CD8-positive, alpha-beta memory T cell (primary cell): ENCODE measurements at regions not wholly inside any gene's neighbourhood (a gene's known extent, or its start where the extent isn't known, plus 50 kb on each side); places are given as distances from the start of the nearest gene placed in this dataset.
A peak's percentile ranks its signal among the peaks of the same experiment; 100 is the strongest.

ENCODE experiments used
- CTCF ChIA-PET: fragments of 350-600 bp; sonication (Branson Sonifier 250); formaldehyde crosslinking; loops from one replicate; lab custom pipeline; 2021; ENCODE audit warnings: antibody characterized with exemption; lab: Charles Lee
- POLR2A ChIA-PET: fragments of 350-600 bp; sonication (Branson Sonifier 250); formaldehyde crosslinking; loops from one replicate; lab custom pipeline; 2021; ENCODE audit warnings: antibody characterized with exemption; lab: Charles Lee
- DNase-seq, 5 donors: peaks; one replicate each; pipeline versions ENCODE4 v3.0.0 to v3.0.0-alpha.2; 2020 to 2022; ENCODE audit warnings: mixed read lengths in 1 of 5
- H3K27ac ChIP-seq: one replicate; pipeline ENCODE4 v1.7.0; 2013; ENCODE audit warnings: low read depth, mild to moderate bottlenecking, low read length, moderate library complexity
- H3K27me3 ChIP-seq: 2 replicates; pipeline ENCODE4 v1.7.0; 2013; ENCODE audit warnings: low read length, mild to moderate bottlenecking; ENCODE audit not compliant: insufficient read depth, poor library complexity, severe bottlenecking
- H3K36me3 ChIP-seq: 2 replicates; pipeline ENCODE4 v1.7.0; 2013; ENCODE audit warnings: mild to moderate bottlenecking, low read length, moderate library complexity; ENCODE audit not compliant: insufficient read depth
- H3K4me1 ChIP-seq: 2 replicates; pipeline ENCODE4 v1.7.0; 2013; ENCODE audit warnings: mild to moderate bottlenecking, low read length, moderate library complexity; ENCODE audit not compliant: insufficient read depth
- H3K4me3 ChIP-seq: 2 replicates; pipeline ENCODE4 v1.7.0; 2013; ENCODE audit warnings: mild to moderate bottlenecking, low read length
- H3K9me3 ChIP-seq: 2 replicates; pipeline ENCODE4 v1.7.0; 2013; ENCODE audit warnings: mild to moderate bottlenecking, low read length
- H3K27ac Mint-ChIP-seq, 8 donors: one replicate each; pipeline ENCODE4 v1.8.0; 2020 to 2021; ENCODE audit warnings: mixed read lengths in 8 of 8, mild to moderate bottlenecking in 6 of 8, inconsistent platforms in 3 of 8, moderate library complexity in 3 of 8
- H3K27me3 Mint-ChIP-seq, 2 donors: one replicate each; pipeline ENCODE4 v1.8.0; 2020 to 2021; ENCODE audit warnings: mixed read lengths in 2 of 2, mild to moderate bottlenecking in 1 of 2, moderate library complexity in 1 of 2
- H3K36me3 Mint-ChIP-seq, 3 donors: one replicate each; pipeline ENCODE4 v1.8.0; 2020 to 2021; ENCODE audit warnings: mixed read lengths in 3 of 3, inconsistent platforms in 1 of 3, mild to moderate bottlenecking in 1 of 3
- H3K4me1 Mint-ChIP-seq, 3 donors: one replicate each; pipeline ENCODE4 v1.8.0; 2020 to 2021; ENCODE audit warnings: mixed read lengths in 3 of 3, inconsistent platforms in 1 of 3, mild to moderate bottlenecking in 1 of 3
- H3K4me3 Mint-ChIP-seq, 7 donors: one replicate each; pipeline ENCODE4 v1.8.0; 2020 to 2021; ENCODE audit warnings: mixed read lengths in 7 of 7, mild to moderate bottlenecking in 6 of 7, moderate library complexity in 4 of 7, inconsistent platforms in 2 of 7
- H3K9me3 Mint-ChIP-seq, 5 donors: one replicate each; pipeline ENCODE4 v1.8.0; 2020 to 2022; ENCODE audit warnings: mixed read lengths in 5 of 5, mild to moderate bottlenecking in 3 of 5, moderate library complexity in 2 of 5, inconsistent platforms in 1 of 5

DNA sequence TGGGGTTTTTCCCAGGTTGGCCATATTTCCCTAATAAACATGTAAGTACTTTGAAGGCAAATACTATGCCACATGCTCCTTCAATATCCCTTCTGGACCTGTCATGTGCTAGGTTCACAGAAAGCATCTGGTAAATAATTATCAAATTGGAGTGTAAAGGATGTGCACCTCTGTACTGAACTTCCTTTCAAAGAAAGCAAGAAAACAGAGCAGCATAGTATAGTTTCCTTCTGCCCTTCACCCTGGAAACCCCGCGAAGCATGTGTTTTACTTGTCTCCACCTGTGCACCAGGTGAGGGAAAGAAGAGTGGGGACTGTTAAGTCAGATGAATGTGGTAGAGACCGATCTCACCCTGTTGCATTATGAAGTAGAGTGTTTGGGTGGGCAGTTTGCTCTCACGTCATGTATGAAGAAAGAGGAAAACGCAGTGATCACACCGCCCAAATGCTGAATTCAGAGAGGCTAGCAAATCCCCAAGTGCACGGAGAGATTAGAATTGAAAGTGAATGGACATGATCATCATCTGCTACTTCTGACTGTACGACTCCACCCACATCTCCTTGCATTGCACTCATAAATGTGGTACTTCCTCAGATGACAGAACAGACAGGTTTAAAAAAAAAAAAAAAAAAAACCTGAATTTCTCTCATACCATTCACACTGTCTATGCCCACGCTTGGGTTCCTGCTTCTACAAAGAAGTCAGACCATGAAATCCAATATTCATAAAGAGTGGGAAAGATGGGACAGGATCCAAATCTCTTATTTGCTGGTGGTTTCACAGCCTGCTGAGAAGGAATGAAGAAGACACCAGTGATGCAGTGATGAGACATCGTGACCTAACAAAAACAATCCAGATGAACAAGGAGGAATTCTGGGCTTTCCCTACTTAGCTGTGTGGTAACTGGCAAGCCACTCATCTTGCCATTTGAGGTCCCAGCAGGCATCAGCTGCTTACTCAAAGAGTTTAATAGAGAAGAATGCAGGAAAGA lies 448.6 kb downstream of the BCL11A start:
- POLR2A ChIA-PET, result no interaction called here
- peak overlapping the region in 2 of 7 donors; percentile 16 to 40 for H3K4me3 Mint-ChIP-seq

DNA sequence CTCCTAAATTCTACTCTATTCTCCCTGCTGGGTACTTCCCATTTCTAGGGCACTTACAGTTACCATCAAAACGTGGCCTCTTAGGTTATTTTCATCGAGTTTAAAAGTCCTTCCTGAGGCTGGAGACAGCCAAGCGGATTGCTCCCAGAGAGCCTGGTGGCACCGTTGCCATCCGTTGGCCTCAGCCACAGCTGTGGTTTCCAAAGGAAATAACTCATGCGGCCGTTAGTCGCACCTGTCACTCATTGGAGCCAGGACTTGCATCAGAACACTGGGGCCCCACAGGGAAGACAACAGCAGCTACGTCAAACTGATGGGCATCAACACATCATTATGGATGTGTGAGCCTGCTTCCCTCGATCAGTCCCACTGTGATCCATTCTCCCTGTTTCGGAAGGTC lies 453.4 kb downstream of the BCL11A start:
- DNase-seq, result no peak
- H3K4me3 ChIP-seq, result no peak overlapping the region
- H3K27ac ChIP-seq, result no peak overlapping the region
- H3K4me1 ChIP-seq, result no peaks in the 10 kb centered on the region
- no peaks in the 10 kb centered on the region for H3K36me3 ChIP-seq
- no peaks in the 10 kb centered on the region for H3K9me3 ChIP-seq
- H3K9me3 Mint-ChIP-seq, result peaks cover 0 to 9% (median 0%) of the 10 kb centered on the region in 5 donors
- no peaks in the 10 kb centered on the region for H3K27me3 ChIP-seq
- H3K4me3 Mint-ChIP-seq, result no peak overlapping the region
- ChIA-PET CTCF (no interaction called here), POLR2A (no interaction called here)
- no peaks in the 10 kb centered on the region for H3K36me3 Mint-ChIP-seq
- no peaks in the 10 kb centered on the region for H3K27me3 Mint-ChIP-seq
- H3K4me1 Mint-ChIP-seq, result peaks cover 0 to 2% (median 0%) of the 10 kb centered on the region in 3 donors
- H3K27ac Mint-ChIP-seq, result no peak overlapping the region

More for the DNA sequence above, 448.6 kb downstream of the BCL11A start:
- Mint-ChIP-seq H3K36me3 (no peaks in the 10 kb centered on the region), H3K27me3 (no peaks in the 10 kb centered on the region), H3K4me1 (peaks cover 0 to 2% (median 0%) of the 10 kb centered on the region in 3 donors), H3K9me3 (peaks cover 0 to 12% (median 0%) of the 10 kb centered on the region in 5 donors), H3K27ac (no peak overlapping the region)
- Histone ChIP-seq H3K27me3 (no peaks in the 10 kb centered on the region), H3K27ac (no peak overlapping the region), H3K4me1 (no peaks in the 10 kb centered on the region), H3K4me3 (no peak overlapping the region), H3K36me3 (no peaks in the 10 kb centered on the region), H3K9me3 (no peaks in the 10 kb centered on the region)
- DNase-seq, result no peak
- CTCF ChIA-PET, result no interaction called here

DNA sequence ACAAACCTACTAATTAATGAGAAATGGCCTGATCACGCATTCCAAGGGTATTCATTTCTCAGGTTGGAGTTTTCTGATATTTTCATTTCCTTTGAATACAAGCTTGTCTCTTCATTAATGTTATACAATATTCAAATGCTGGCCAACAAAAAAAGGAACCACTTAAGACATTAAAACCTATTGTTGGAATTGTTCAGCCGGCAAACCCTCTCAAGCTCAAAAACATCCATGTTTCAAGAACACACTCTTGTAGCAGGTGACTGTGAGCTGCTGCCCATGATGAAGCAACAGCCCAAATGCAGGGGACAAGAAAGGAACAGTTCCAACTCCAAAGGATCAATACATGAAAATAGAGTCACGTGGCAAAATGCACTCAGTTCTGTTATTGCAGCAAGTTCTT lies 454.5 kb downstream of the BCL11A start:
- Mint-ChIP-seq H3K27me3 (no peaks in the 10 kb centered on the region), H3K27ac (no peak overlapping the region), H3K4me1 (no peaks in the 10 kb centered on the region), H3K36me3 (no peaks in the 10 kb centered on the region), H3K4me3 (no peak overlapping the region), H3K9me3 (peaks cover 0 to 9% (median 0%) of the 10 kb centered on the region in 5 donors)
- ChIA-PET CTCF (no interaction called here), POLR2A (no interaction called here)
- Histone ChIP-seq H3K27ac (no peak overlapping the region), H3K27me3 (no peaks in the 10 kb centered on the region), H3K9me3 (no peaks in the 10 kb centered on the region), H3K4me1 (no peaks in the 10 kb centered on the region), H3K36me3 (no peaks in the 10 kb centered on the region), H3K4me3 (no peak overlapping the region)
- no peak for DNase-seq

DNA sequence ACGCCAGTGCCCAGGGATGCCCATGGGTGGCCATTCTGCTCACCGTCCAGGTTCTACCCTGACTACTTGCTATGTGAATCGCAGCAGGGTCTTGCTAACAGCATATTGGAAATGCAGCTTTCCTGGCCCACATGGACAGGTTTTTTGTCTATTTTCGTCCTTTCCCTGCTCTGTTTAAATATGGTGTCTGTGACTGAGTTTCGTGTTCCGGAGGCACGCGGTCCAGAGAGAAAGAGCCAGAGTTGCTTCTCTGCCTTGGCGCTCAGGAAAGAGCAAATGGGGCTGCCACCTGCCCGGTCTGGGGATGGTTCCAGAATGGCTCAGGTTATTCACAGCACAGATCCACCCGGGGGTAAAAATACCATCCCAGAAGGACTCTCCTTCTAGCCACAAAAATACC lies 456.2 kb downstream of the BCL11A start:
- Mint-ChIP-seq H3K4me3 (no peak overlapping the region), H3K36me3 (no peaks in the 10 kb centered on the region), H3K27ac (no peak overlapping the region), H3K27me3 (no peaks in the 10 kb centered on the region), H3K9me3 (peaks cover 0 to 7% (median 0%) of the 10 kb centered on the region in 5 donors), H3K4me1 (no peaks in the 10 kb centered on the region)
- no peak overlapping the region for H3K4me3 ChIP-seq
- POLR2A ChIA-PET, result no interaction called here
- no peaks in the 10 kb centered on the region for H3K9me3 ChIP-seq
- H3K27ac ChIP-seq, result no peak overlapping the region
- no peaks in the 10 kb centered on the region for H3K4me1 ChIP-seq
- no peak for DNase-seq
- no peaks in the 10 kb centered on the region for H3K27me3 ChIP-seq
- H3K36me3 ChIP-seq, result no peaks in the 10 kb centered on the region
- CTCF ChIA-PET, result no interaction called here

DNA sequence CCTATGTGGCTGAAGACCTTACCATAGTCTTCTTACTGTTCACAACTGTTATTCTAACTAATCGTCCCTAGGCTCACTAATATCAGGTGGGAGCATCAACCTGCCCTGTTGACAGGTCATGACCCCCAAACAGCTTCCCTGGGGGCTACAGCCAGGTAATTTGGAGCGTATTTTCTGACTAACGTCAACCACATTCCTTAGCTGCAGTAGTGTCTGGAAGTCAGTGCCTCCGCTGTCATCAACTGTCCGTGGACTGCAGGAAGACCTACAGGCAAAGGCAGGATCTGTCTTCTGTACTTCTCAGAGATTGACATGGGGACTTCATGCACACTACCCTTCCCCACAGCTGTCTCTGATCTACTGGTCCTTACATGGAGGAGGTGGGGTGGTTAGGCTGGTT lies 456.9 kb downstream of the BCL11A start:
- Mint-ChIP-seq H3K27me3 (no peaks in the 10 kb centered on the region), H3K27ac (no peak overlapping the region), H3K4me3 (no peak overlapping the region), H3K4me1 (no peaks in the 10 kb centered on the region), H3K9me3 (peaks cover 0 to 7% (median 0%) of the 10 kb centered on the region in 5 donors), H3K36me3 (no peaks in the 10 kb centered on the region)
- Histone ChIP-seq H3K27ac (no peak overlapping the region), H3K27me3 (no peaks in the 10 kb centered on the region), H3K4me1 (no peaks in the 10 kb centered on the region), H3K9me3 (no peaks in the 10 kb centered on the region), H3K36me3 (no peaks in the 10 kb centered on the region), H3K4me3 (no peak overlapping the region)
- POLR2A ChIA-PET, result no interaction called here
- CTCF ChIA-PET, result no interaction called here
- no peak for DNase-seq

DNA sequence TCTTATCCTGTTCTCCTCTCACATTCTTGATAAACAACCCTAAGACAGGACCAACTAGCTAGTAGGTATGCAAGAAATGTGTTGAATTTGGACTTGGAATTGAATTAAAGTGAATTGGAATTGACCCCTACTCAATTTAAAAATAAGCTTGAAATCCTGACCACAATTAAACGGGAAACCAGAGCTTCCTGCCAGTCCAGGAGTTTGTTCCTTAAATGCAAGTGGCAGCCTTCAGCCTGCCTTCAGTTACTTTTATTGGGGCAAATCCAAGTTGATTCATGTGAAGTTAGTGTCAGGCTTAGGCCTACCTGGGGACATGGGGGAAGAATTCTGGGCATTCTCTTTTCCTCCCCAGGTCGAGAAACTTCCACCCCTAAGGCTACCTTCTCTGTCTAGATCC lies 457.6 kb downstream of the BCL11A start:
- Histone ChIP-seq H3K4me1 (no peaks in the 10 kb centered on the region), H3K27me3 (no peaks in the 10 kb centered on the region), H3K9me3 (no peaks in the 10 kb centered on the region), H3K36me3 (no peaks in the 10 kb centered on the region), H3K4me3 (no peak overlapping the region), H3K27ac (no peak overlapping the region)
- Mint-ChIP-seq H3K4me1 (no peaks in the 10 kb centered on the region), H3K9me3 (peaks cover 0 to 7% (median 0%) of the 10 kb centered on the region in 5 donors), H3K27ac (no peak overlapping the region), H3K27me3 (no peaks in the 10 kb centered on the region), H3K4me3 (no peak overlapping the region), H3K36me3 (no peaks in the 10 kb centered on the region)
- DNase-seq, result no peak
- ChIA-PET CTCF (no interaction called here), POLR2A (no interaction called here)

DNA sequence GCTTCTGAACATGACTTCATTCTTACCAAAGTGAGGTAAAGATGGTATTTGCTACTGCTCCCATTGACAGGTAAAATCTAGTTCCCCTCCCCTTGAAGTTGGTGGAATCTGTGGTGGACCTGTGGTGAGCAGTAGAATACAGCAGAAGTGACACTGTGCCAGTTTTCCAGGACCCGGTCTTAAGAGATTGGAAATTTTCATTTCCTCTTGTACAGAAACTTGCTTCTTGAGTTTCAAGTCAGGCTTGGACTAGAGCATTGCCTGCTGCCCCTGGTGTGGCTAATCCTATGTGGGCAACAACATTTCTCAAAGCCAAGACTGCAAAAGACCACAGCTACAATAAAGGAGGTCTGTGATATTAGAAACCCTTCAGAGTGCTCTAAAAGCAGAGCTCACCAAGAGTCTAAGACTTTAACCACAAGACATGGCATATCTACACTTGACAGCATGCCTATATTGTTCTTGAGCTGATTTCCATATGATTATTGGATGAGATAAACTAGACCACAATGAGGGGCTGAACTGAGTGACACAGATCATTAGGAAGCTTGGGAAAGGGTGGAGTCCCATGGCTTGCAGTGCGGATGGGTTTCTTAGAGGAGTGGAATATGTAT lies 458.1 kb downstream of the BCL11A start:
- Mint-ChIP-seq H3K27me3 (no peaks in the 10 kb centered on the region), H3K4me3 (no peak overlapping the region), H3K9me3 (peaks cover 0 to 5% (median 0%) of the 10 kb centered on the region in 5 donors), H3K36me3 (no peaks in the 10 kb centered on the region), H3K4me1 (no peaks in the 10 kb centered on the region), H3K27ac (no peak overlapping the region)
- H3K27me3 ChIP-seq, result no peaks in the 10 kb centered on the region
- no peak for DNase-seq
- H3K4me3 ChIP-seq, result no peak overlapping the region
- H3K27ac ChIP-seq, result no peak overlapping the region
- ChIA-PET CTCF (no interaction called here), POLR2A (no interaction called here)
- H3K36me3 ChIP-seq, result no peaks in the 10 kb centered on the region
- H3K9me3 ChIP-seq, result no peaks in the 10 kb centered on the region
- H3K4me1 ChIP-seq, result no peaks in the 10 kb centered on the region

DNA sequence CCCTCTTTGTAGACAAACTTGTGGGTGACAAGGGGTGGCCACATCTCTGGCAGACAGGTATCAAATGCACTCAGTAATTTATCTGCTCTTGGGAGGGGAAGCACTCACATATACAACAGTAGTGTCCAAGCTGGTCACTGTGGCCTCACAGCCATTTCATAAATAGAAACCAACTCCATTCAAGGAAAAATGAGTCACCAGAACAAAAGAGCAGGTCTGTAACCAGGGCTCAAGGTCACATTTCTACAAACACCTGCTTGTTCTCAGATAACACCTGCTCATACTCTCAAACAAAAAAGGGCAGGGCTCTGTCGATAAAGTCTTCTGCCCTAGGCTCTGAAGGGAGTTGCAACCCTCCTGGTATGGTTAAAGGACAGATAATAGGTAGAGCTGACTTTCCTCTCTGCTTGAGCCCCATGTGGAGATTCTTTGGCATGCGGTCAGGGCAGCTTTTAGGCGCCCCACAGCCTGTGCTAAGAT lies 459.0 kb downstream of the BCL11A start:
- H3K9me3 Mint-ChIP-seq, result peaks cover 0 to 2% (median 0%) of the 10 kb centered on the region in 5 donors
- ChIA-PET POLR2A (no interaction called here), CTCF (no interaction called here)
- Histone ChIP-seq H3K27me3 (no peaks in the 10 kb centered on the region), H3K36me3 (no peaks in the 10 kb centered on the region), H3K4me1 (no peaks in the 10 kb centered on the region), H3K27ac (no peak overlapping the region), H3K9me3 (no peaks in the 10 kb centered on the region), H3K4me3 (no peak overlapping the region)
- no peaks in the 10 kb centered on the region for H3K4me1 Mint-ChIP-seq
- no peaks in the 10 kb centered on the region for H3K27me3 Mint-ChIP-seq
- no peak overlapping the region for H3K4me3 Mint-ChIP-seq
- no peak for DNase-seq
- no peaks in the 10 kb centered on the region for H3K36me3 Mint-ChIP-seq
- no peak overlapping the region for H3K27ac Mint-ChIP-seq
